ENCODE measurements at regions not wholly inside any gene's neighbourhood (a gene's known extent, or its start where the extent isn't known, plus 50 kb on each side); places are given as distances from the start of the nearest gene placed in this dataset.

DNA sequence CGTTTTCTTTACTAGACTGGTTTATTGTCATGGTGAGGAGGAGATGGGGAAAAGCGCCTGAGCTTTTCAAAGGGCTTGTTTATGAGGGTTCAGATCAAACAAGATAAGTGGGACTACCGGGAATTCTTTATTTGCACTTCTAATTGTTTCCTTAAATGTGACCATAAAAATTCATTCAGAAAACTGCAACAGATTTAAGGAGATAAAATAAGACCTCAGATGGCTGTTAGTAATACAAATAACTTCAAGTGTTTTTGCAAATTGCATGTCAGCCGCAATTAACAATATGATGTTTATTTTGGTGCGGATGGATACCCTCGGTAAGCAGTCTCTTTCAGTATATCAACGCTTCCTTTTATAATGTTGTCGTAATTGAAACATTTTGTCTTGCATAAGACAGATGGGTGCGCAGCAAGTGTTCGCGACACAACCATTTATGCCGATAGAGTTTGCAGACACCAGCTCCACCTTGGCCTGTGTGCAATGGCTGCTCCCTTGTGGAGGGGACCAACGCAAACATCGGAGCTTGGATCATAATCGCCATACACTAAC, 151.0 kb downstream of the C4orf33 start:
- TF ChIP-seq POLR2A (IDR thresholded peaks at IDR 0.05) (no peak), POLR2AphosphoS5 (IDR thresholded peaks at IDR 0.05) (no peak), EP300 (IDR thresholded peaks at IDR 0.05) (no peak)
- TF ChIP-seq, protein P1, sequence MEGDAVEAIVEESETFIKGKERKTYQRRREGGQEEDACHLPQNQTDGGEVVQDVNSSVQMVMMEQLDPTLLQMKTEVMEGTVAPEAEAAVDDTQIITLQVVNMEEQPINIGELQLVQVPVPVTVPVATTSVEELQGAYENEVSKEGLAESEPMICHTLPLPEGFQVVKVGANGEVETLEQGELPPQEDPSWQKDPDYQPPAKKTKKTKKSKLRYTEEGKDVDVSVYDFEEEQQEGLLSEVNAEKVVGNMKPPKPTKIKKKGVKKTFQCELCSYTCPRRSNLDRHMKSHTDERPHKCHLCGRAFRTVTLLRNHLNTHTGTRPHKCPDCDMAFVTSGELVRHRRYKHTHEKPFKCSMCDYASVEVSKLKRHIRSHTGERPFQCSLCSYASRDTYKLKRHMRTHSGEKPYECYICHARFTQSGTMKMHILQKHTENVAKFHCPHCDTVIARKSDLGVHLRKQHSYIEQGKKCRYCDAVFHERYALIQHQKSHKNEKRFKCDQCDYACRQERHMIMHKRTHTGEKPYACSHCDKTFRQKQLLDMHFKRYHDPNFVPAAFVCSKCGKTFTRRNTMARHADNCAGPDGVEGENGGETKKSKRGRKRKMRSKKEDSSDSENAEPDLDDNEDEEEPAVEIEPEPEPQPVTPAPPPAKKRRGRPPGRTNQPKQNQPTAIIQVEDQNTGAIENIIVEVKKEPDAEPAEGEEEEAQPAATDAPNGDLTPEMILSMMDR (IDR thresholded peaks at IDR 0.05) = no peak
- no peak for ATAC-seq
- H3K36me3 ChIP-seq = no peaks in the 10 kb centered on the region
- no peaks in the 10 kb centered on the region for H3K4me1 ChIP-seq
- H3K27ac ChIP-seq = no peak overlapping the region
- H3K4me3 ChIP-seq = no peak overlapping the region
- 85 to 88% methylated on average over 12 to 15 of the region's 15 CpGs for WGBS, 2 donors (ENCODE audit: low coverage in 1 of 2)
- no peaks in the 10 kb centered on the region for H3K9me3 ChIP-seq
- no peaks in the 10 kb centered on the region for H3K27me3 ChIP-seq

DNA sequence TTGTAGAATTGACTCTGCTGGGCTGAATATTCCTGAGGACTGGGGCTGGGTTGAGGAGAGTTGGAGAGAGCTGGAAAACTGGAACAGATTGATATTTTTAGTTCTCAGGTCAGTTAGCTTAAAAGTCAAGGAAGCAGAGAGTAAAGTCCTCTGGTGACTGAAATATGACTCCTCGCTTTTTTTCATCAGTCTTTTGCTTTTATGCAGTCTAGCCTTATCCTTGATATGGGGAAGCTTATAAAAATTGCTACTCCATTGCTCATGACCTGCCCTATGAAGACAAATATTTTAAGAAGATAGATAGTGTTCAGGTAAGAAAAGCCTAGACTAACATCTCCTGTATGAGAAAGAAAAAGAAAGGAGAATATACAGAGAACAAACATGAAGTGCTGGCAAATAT, 152.7 kb downstream of the C4orf33 start:
- no peak for ATAC-seq
- no peaks in the 10 kb centered on the region for H3K9me3 ChIP-seq
- TF ChIP-seq, protein P1 (IDR thresholded peaks at IDR 0.05) = no peak
- no peak for TF ChIP-seq POLR2A (IDR thresholded peaks at IDR 0.05)
- TF ChIP-seq POLR2AphosphoS5 (IDR thresholded peaks at IDR 0.05) = no peak
- no peak for TF ChIP-seq EP300 (IDR thresholded peaks at IDR 0.05)
- no peaks in the 10 kb centered on the region for H3K4me1 ChIP-seq
- H3K27ac ChIP-seq = no peak overlapping the region
- 80 to 85% methylated on average over 1 of the region's 1 CpG for WGBS, 2 donors (ENCODE audit: low coverage in 1 of 2)
- no peak overlapping the region for H3K4me3 ChIP-seq
- no peaks in the 10 kb centered on the region for H3K27me3 ChIP-seq
- no peaks in the 10 kb centered on the region for H3K36me3 ChIP-seq

DNA sequence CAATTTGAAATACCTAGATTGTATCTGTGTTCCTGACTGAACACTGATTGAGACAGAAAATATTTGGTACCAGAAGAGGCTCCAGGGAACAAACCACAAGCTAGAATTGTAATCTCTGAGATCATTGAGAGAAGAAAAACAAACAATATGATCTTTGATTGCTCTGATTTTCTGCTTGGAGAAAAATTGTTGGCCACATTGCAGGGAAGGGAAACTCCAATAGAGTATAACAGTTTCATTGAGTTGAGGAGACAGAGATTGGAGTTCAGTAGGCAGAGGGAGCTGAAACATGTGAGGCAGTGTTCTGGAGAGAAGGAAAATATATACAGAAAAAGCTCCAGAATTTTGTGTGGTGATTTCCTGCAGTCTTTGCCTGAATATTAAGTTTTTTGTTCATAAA, 158.2 kb downstream of the C4orf33 start:
- Histone ChIP-seq H3K27ac (no peak overlapping the region), H3K4me1 (no peaks in the 10 kb centered on the region), H3K4me3 (no peak overlapping the region), H3K27me3 (no peaks in the 10 kb centered on the region), H3K36me3 (no peaks in the 10 kb centered on the region), H3K9me3 (no peaks in the 10 kb centered on the region)
- no peak for ATAC-seq
- TF ChIP-seq, protein P1 (IDR thresholded peaks at IDR 0.05) = no peak
- no peak for TF ChIP-seq EP300 (IDR thresholded peaks at IDR 0.05)
- no peak for TF ChIP-seq POLR2A (IDR thresholded peaks at IDR 0.05)
- no peak for TF ChIP-seq POLR2AphosphoS5 (IDR thresholded peaks at IDR 0.05)

DNA sequence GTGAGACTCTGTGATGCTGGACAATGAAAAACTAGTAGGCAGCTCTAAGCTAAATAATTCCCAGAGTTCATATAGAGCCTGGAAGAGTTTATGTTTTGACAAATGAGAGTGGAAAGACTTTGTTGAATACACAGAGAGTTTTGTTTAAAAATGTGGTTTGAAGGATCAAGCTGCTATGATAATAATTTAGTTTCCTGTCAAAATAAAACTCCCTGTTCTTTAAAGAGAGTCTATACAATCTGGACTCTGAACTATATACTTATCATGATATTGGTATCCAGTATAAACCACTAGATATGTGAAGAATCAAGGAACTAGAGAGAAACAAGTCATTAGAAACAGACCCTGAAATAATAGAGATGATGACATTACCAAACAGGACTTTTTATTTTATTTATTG, 158.6 kb downstream of the C4orf33 start:
- no peaks in the 10 kb centered on the region for H3K27me3 ChIP-seq
- ATAC-seq = no peak
- no peaks in the 10 kb centered on the region for H3K9me3 ChIP-seq
- TF ChIP-seq, protein P1 (IDR thresholded peaks at IDR 0.05) = no peak
- no peak for TF ChIP-seq POLR2AphosphoS5 (IDR thresholded peaks at IDR 0.05)
- no peak for TF ChIP-seq EP300 (IDR thresholded peaks at IDR 0.05)
- TF ChIP-seq POLR2A (IDR thresholded peaks at IDR 0.05) = no peak
- H3K27ac ChIP-seq = no peak overlapping the region
- H3K36me3 ChIP-seq = no peaks in the 10 kb centered on the region
- H3K4me3 ChIP-seq = no peak overlapping the region
- no peaks in the 10 kb centered on the region for H3K4me1 ChIP-seq

DNA sequence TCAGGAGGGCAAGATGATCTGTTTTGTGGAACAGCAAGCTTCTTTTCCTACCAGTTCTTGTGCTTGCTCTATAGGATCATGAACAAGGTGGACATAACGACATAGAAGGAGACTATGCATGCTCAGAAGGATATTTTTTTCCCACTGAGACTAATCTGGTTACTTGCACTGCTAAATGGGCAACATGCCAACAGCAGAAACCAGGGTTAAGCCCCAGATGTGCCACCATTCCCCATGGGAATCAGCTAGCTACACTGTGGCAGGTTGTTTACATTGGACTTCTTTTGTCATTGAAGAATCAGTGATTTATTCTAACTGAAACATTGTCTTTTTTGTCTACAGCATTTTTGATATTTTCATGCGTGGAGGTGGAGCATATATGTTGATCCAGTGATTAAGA, 165.6 kb downstream of the C4orf33 start:
- TF ChIP-seq POLR2AphosphoS5 (IDR thresholded peaks at IDR 0.05) (no peak), EP300 (IDR thresholded peaks at IDR 0.05) (no peak), POLR2A (IDR thresholded peaks at IDR 0.05) (no peak)
- TF ChIP-seq, protein P1 (IDR thresholded peaks at IDR 0.05) = no peak
- Histone ChIP-seq H3K4me1 (no peaks in the 10 kb centered on the region), H3K27me3 (no peaks in the 10 kb centered on the region), H3K36me3 (no peaks in the 10 kb centered on the region), H3K9me3 (no peaks in the 10 kb centered on the region), H3K27ac (no peak overlapping the region), H3K4me3 (no peak overlapping the region)
- WGBS, 2 donors (ENCODE audit: low coverage in 1 of 2) = 71 to 93% methylated on average over 2 of the region's 2 CpGs
- no peak for ATAC-seq

Data from gastroesophageal sphincter (tissue), 4 donors.